NCI-H460 (cell line): ENCODE measurements at regions not wholly inside any gene's neighbourhood (a gene's known extent, or its start where the extent isn't known, plus 50 kb on each side); places are given as distances from the start of the nearest gene placed in this dataset.

Source experiments
- DNase-seq: peaks from one replicate; pipeline ENCODE4 v3.0.0-alpha.2; 2016; ENCODE audit warnings: low read depth; ENCODE audit errors: extremely low read depth

- DNase-seq = no peak
Measured at GRCh38 chr16:59216291-59216690, 482.2 kb upstream of the GOT2 start.

GRCh38 chr16:59214455-59214854, 480.3 kb upstream of the GOT2 start:
- DNase-seq = no peak

- DNase-seq = no peak
Measured at GRCh38 chr16:59213952-59214351, 479.8 kb upstream of the GOT2 start.

GRCh38 chr16:59212492-59213024, 478.4 kb upstream of the GOT2 start:
- no peak for DNase-seq

GRCh38 chr16:59210955-59211541, 476.9 kb upstream of the GOT2 start:
- peak; percentile 85 for DNase-seq

- peak; percentile 73 for DNase-seq
Measured at GRCh38 chr16:59205403-59205802, 471.3 kb upstream of the GOT2 start.

GRCh38 chr16:59204589-59204988, 470.5 kb upstream of the GOT2 start:
- no peak for DNase-seq

- DNase-seq = no peak
Measured at GRCh38 chr16:59202233-59202862, 468.2 kb upstream of the GOT2 start.

GRCh38 chr16:59201821-59202220, 467.7 kb upstream of the GOT2 start:
- no peak for DNase-seq

- no peak for DNase-seq
Measured at GRCh38 chr16:59201160-59201559, 467.0 kb upstream of the GOT2 start.

GRCh38 chr16:59198487-59198886, 464.4 kb upstream of the GOT2 start:
- DNase-seq = no peak

GRCh38 chr16:59195242-59195641, 461.1 kb upstream of the GOT2 start:
- DNase-seq = no peak

GRCh38 chr16:59193637-59194036, 459.5 kb upstream of the GOT2 start:
- DNase-seq = no peak

GRCh38 chr16:59192551-59193199, 458.6 kb upstream of the GOT2 start:
- peak; percentile 45 for DNase-seq

- DNase-seq = no peak
Measured at GRCh38 chr16:59190731-59191130, 456.6 kb upstream of the GOT2 start.

GRCh38 chr16:59188029-59188428, 453.9 kb upstream of the GOT2 start:
- DNase-seq = no peak

GRCh38 chr16:59181821-59182420, 447.8 kb upstream of the GOT2 start:
- no peak for DNase-seq

GRCh38 chr16:59180083-59180476, 446.0 kb upstream of the GOT2 start:
- DNase-seq = peak; percentile 13

GRCh38 chr16:59179446-59180082, 445.4 kb upstream of the GOT2 start:
- DNase-seq = peak; percentile 68

- no peak for DNase-seq
Measured at GRCh38 chr16:59173408-59173831, 439.3 kb upstream of the GOT2 start.

- no peak for DNase-seq
Measured at GRCh38 chr16:59170099-59170712, 436.1 kb upstream of the GOT2 start.
